HCT116 (cell line): ENCODE measurements at regions not wholly inside any gene's neighbourhood (a gene's known extent, or its start where the extent isn't known, plus 50 kb on each side); places are given as distances from the start of the nearest gene placed in this dataset.

Experiments
- ATAC-seq: fragments of 200-7000 bp; cut with Tn5 transposase; 2 replicates; pipeline ENCODE4 v1.9.1; 2020; ENCODE audit warnings: mild to moderate bottlenecking, moderate library complexity
- BruUV-seq: library from RNA; stranded (reverse); fragments of 400-500 nt; replicated peaks from 2 replicates; lab custom pipeline; 2021; lab: Mats Ljungman, UMichigan
- CTCF ChIA-PET: fragments of 300-600 bp; sonication (Branson Sonifier 250); formaldehyde crosslinking; loops from one replicate; lab custom pipeline; 2021; ENCODE audit warnings: antibody characterized with exemption; lab: Charles Lee
- POLR2A ChIA-PET: fragments of 300-600, 350-600 bp; sonication (Branson Sonifier 250); formaldehyde crosslinking; loops from one replicate; lab custom pipeline; 2021; ENCODE audit warnings: antibody characterized with exemption; lab: Charles Lee
- RAD21 ChIA-PET, 2 experiments: fragments of 300-600 bp; sonication (Branson Sonifier 250); formaldehyde crosslinking; loops; one replicate each; lab custom pipeline; 2023; ENCODE audit warnings: low total read pairs in 2 of 2; ENCODE audit not compliant: uncharacterized antibody in 2 of 2, unreplicated experiment in 2 of 2, low non-redundant PET in 1 of 2; lab: Charles Lee
- DNase-seq: peaks from one replicate; pipeline ENCODE4 v3.0.0-alpha.2; 2010; ENCODE audit warnings: low read depth, low spot score
- H2AFZ ChIP-seq: fragments of 200-600 bp; shearing (Covaris generic), sonication (generic); 2 replicates; pipeline ENCODE4 v1.6.1; 2017; ENCODE audit warnings: low read depth, mixed run types, mixed read lengths, antibody characterized with exemption, low read length; ENCODE audit not compliant: poor library complexity, severe bottlenecking
- H3K27ac ChIP-seq: 2 replicates; pipeline ENCODE4 v1.5.1; 2012; ENCODE audit warnings: low read depth, low read length
- H3K27me3 ChIP-seq: fragments of 200-600 bp; sonication (generic); 2 replicates; pipeline ENCODE4 v1.6.1; 2016; ENCODE audit warnings: mixed run types, low read length, mixed read lengths; ENCODE audit not compliant: insufficient read depth
- H3K36me3 ChIP-seq, 2 experiments: fragments of 200-500 bp in 1 of 2; fragments of 200-600 bp in 1 of 2; sonication (Bioruptor generic) in 1 of 2; sonication (generic) in 1 of 2; 2 replicates each; pipeline versions ENCODE4 v1.5.1 to v1.6.1; 2014 to 2016; ENCODE audit warnings: low read length in 2 of 2, inconsistent platforms in 1 of 2, mixed read lengths in 1 of 2, mixed run types in 1 of 2; ENCODE audit not compliant: insufficient read depth in 2 of 2, control insufficient read depth in 1 of 2
- H3K4me1 ChIP-seq, 2 experiments: fragments of 200-600 bp in 1 of 2; sonication (generic) in 1 of 2; 2 replicates each; pipeline versions ENCODE4 v1.5.1 to v1.6.1; 2012 to 2017; ENCODE audit warnings: low read length in 2 of 2, inconsistent platforms in 1 of 2, mild to moderate bottlenecking in 1 of 2, mixed read lengths in 1 of 2, mixed run types in 1 of 2, moderate library complexity in 1 of 2; ENCODE audit not compliant: insufficient read depth in 2 of 2, control insufficient read depth in 1 of 2
- H3K4me2 ChIP-seq: fragments of 200-600 bp; sonication (generic); 2 replicates; pipeline ENCODE4 v1.6.1; 2017; ENCODE audit warnings: mixed run types, low read length, mixed read lengths
- H3K4me3 ChIP-seq, 2 experiments: fragments of 200-600 bp in 1 of 2; sonication (generic) in 1 of 2; replicated peaks in 1 of 2; 2 replicates each; pipeline ENCODE4 v1.5.1; 2011 to 2016; ENCODE audit warnings: low read length in 2 of 2, control low read depth in 1 of 2, low read depth in 1 of 2, mild to moderate bottlenecking in 1 of 2, mixed read lengths in 1 of 2, mixed run types in 1 of 2
- H3K79me2 ChIP-seq: fragments of 200-600 bp; sonication (generic); 2 replicates; pipeline ENCODE4 v1.6.1; 2017; ENCODE audit warnings: mild to moderate bottlenecking, mixed run types, low read length, moderate library complexity, mixed read lengths; ENCODE audit not compliant: insufficient read depth
- H3K9ac ChIP-seq: fragments of 200-600 bp; sonication (generic); 2 replicates; pipeline ENCODE4 v1.6.1; 2016; ENCODE audit warnings: low read length, mixed read lengths
- H3K9me2 ChIP-seq: fragments of 200-600 bp; sonication (generic), shearing (Covaris generic); 2 replicates; pipeline ENCODE4 v1.6.1; 2017; ENCODE audit warnings: mixed run types, mild to moderate bottlenecking, moderate library complexity; ENCODE audit not compliant: insufficient read depth
- H3K9me3 ChIP-seq, 2 experiments: fragments of 200-500 bp in 1 of 2; fragments of 200-600 bp in 1 of 2; sonication (Bioruptor generic) in 1 of 2; sonication (generic) in 1 of 2; 2 replicates each; pipeline ENCODE4 v1.6.1; 2014 to 2017; ENCODE audit warnings: low read length in 2 of 2, mixed read lengths in 2 of 2, inconsistent platforms in 1 of 2, low read depth in 1 of 2, mild to moderate bottlenecking in 1 of 2, mixed run types in 1 of 2, moderate library complexity in 1 of 2; ENCODE audit not compliant: control insufficient read depth in 1 of 2, insufficient read depth in 1 of 2
- H4K20me1 ChIP-seq: fragments of 200-600 bp; sonication (generic), shearing (Covaris generic); 2 replicates; pipeline ENCODE4 v1.6.1; 2017; ENCODE audit warnings: mixed run types, mild to moderate bottlenecking, moderate library complexity; ENCODE audit not compliant: insufficient read depth
- ATF3 ChIP-seq: IDR thresholded peaks from 2 replicates; pipeline ENCODE4 v1.6.1; 2012
- CEBPB ChIP-seq: IDR thresholded peaks from 2 replicates; pipeline ENCODE4 v1.6.1; 2012; ENCODE audit warnings: low read depth
- ELF1 ChIP-seq: IDR thresholded peaks from 2 replicates; pipeline ENCODE4 v1.6.1; 2012; ENCODE audit warnings: low read depth, borderline replicate concordance
- EZH2 ChIP-seq: fragments of 200-600 bp; sonication (generic); IDR thresholded peaks from 2 replicates; pipeline ENCODE4 v1.6.1; 2017; ENCODE audit warnings: antibody characterized with exemption, mixed run types
- EZH2phosphoT487 ChIP-seq: fragments of 200-600 bp; IDR thresholded peaks from 2 replicates; pipeline ENCODE4 v1.6.1; 2018; ENCODE audit warnings: antibody characterized with exemption, borderline replicate concordance
- FOSL1 ChIP-seq: IDR thresholded peaks from 2 replicates; pipeline ENCODE4 v1.6.1; 2012; ENCODE audit warnings: low read depth
- POLR2A ChIP-seq: IDR thresholded peaks from 2 replicates; pipeline ENCODE4 v1.7.0; 2011; ENCODE audit warnings: borderline replicate concordance; ENCODE audit not compliant: insufficient read depth, insufficient read length; ENCODE audit errors: extremely low read depth
- POLR2AphosphoS5 ChIP-seq: IDR thresholded peaks from 2 replicates; pipeline ENCODE4 v1.6.1; 2011; ENCODE audit warnings: mild to moderate bottlenecking, low read depth, low read length, moderate library complexity
- RAD21 ChIP-seq: IDR thresholded peaks from 2 replicates; pipeline ENCODE4 v1.6.1; 2012; ENCODE audit warnings: low read depth, mild to moderate bottlenecking
- SP1 ChIP-seq: IDR thresholded peaks from 2 replicates; pipeline ENCODE4 v1.6.1; 2012; ENCODE audit warnings: low read depth
- SRF ChIP-seq: IDR thresholded peaks from 2 replicates; pipeline ENCODE4 v1.6.1; 2012; ENCODE audit warnings: low read depth
- YY1 ChIP-seq: IDR thresholded peaks from 2 replicates; pipeline ENCODE4 v1.6.1; 2011; ENCODE audit warnings: low read length, low read depth, moderate library complexity, mild to moderate bottlenecking; ENCODE audit not compliant: insufficient replicate concordance; ENCODE audit errors: extremely low read depth
- ZFX ChIP-seq: fragments of 450-650 bp; IDR thresholded peaks from 2 replicates; pipeline ENCODE4 v1.6.1; 2017
- ZNF274 ChIP-seq: fragments of 200-500 bp; sonication (Bioruptor generic); IDR thresholded peaks from 2 replicates; pipeline ENCODE4 v1.6.1; 2014; ENCODE audit warnings: mild to moderate bottlenecking, low read depth, low read length, inconsistent platforms
- intact Hi-C: fragments of 100-400 bp; cut with micrococcal nuclease; formaldehyde crosslinking; loops from 2 replicates; pipeline ENCODE4 v1.10.0; 2022
- TF ChIP-seq, protein P1 (sequence below), 3 experiments: fragments of 200-600 bp in 1 of 3; sonication (generic) in 1 of 3; IDR thresholded peaks in 2 of 3; conservative IDR thresholded peaks in 1 of 3; 2 replicates each; pipeline ENCODE4 v1.5.1; 2012 to 2017; ENCODE audit warnings: low read depth in 2 of 3, low read length in 2 of 3, antibody characterized with exemption in 1 of 3, borderline replicate concordance in 1 of 3, control low read depth in 1 of 3, mild to moderate bottlenecking in 1 of 3, mixed read lengths in 1 of 3, mixed run types in 1 of 3, moderate library complexity in 1 of 3; ENCODE audit not compliant: insufficient read depth in 1 of 3

- ChIA-PET POLR2A (no interaction called here), CTCF (no interaction called here), RAD21 (no interaction called here)
- no peak overlapping the region for H3K27ac ChIP-seq
- no peak overlapping the region for H3K4me3 ChIP-seq
- ATAC-seq (no peak), DNase-seq (no peak)
- no TSS peak for BruUV-seq
- TF ChIP-seq, protein P1, sequence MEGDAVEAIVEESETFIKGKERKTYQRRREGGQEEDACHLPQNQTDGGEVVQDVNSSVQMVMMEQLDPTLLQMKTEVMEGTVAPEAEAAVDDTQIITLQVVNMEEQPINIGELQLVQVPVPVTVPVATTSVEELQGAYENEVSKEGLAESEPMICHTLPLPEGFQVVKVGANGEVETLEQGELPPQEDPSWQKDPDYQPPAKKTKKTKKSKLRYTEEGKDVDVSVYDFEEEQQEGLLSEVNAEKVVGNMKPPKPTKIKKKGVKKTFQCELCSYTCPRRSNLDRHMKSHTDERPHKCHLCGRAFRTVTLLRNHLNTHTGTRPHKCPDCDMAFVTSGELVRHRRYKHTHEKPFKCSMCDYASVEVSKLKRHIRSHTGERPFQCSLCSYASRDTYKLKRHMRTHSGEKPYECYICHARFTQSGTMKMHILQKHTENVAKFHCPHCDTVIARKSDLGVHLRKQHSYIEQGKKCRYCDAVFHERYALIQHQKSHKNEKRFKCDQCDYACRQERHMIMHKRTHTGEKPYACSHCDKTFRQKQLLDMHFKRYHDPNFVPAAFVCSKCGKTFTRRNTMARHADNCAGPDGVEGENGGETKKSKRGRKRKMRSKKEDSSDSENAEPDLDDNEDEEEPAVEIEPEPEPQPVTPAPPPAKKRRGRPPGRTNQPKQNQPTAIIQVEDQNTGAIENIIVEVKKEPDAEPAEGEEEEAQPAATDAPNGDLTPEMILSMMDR (IDR thresholded peaks at IDR 0.05 in 2 of 3, conservative IDR thresholded peaks at IDR 0.05 in 1 of 3; ENCODE audit: borderline replicate concordance in 1 of 3, insufficient read depth in 1 of 3, low read depth in 2 of 3, low read length in 2 of 3): no peak
- TF ChIP-seq FOSL1: no peak
- TF ChIP-seq RAD21: no peak
- no peak for TF ChIP-seq ZNF274
- TF ChIP-seq EZH2: no peak
- TF ChIP-seq ATF3: no peak
- no peak for TF ChIP-seq SRF
- H4K20me1 ChIP-seq: no peaks in the 10 kb centered on the region
- H3K4me2 ChIP-seq: no peak overlapping the region
- no peaks in the 10 kb centered on the region for H3K27me3 ChIP-seq
- H3K9ac ChIP-seq: no peak overlapping the region
- H3K9me2 ChIP-seq: no peaks in the 10 kb centered on the region
- no peak overlapping the region for H2AFZ ChIP-seq
- no peaks in the 10 kb centered on the region for H3K4me1 ChIP-seq
- peaks cover 27 to 33% of the 10 kb centered on the region in 2 experiments; a peak in 3 of 4 replicates for H3K9me3 ChIP-seq
- intact Hi-C loops: no loop called here
- no peaks in the 10 kb centered on the region for H3K36me3 ChIP-seq
- no peaks in the 10 kb centered on the region for H3K79me2 ChIP-seq
Observed at GRCh38 chr21:27772816-27773215, 805.9 kb upstream of the ADAMTS5 start.

DNA sequence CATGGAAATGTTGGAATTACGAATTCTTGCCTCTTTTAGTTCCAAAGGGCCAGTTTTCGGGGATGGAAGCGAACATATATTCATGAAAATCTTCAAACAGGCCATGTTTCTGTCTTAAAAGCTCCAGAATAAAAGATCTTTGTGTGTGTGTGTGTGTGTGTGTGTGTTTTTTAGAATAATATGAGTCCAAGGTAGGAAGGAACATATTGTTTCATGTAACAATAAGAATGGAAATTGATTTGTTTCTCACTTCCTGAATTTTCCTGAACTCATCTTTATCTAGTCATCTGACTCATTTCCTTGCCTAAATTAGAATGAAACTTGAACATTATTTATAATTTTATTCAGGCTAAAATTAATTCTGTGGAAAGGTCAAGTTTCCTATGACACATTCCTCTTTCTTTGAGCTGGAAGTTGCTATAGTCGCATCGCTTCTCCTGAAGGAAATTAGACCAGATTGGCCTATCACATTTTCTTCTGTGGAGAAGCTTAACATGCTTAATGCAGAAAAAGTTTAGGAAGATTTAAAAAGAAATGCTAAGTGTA lies 805.1 kb upstream of the ADAMTS5 start:
- no TSS peak for BruUV-seq
- H3K27ac ChIP-seq: no peak overlapping the region
- DNase-seq (no peak), ATAC-seq (no peak)
- no peaks in the 10 kb centered on the region for H3K9me2 ChIP-seq
- H3K9ac ChIP-seq: no peak overlapping the region
- H3K79me2 ChIP-seq: no peaks in the 10 kb centered on the region
- RAD21 ChIA-PET: no interaction called here
- TF ChIP-seq ATF3 (no peak), ZFX (no peak), ELF1 (no peak), POLR2AphosphoS5 (no peak), SP1 (no peak), POLR2A (no peak), EZH2phosphoT487 (no peak), YY1 (no peak), CEBPB (no peak)
- no peak overlapping the region for H3K4me3 ChIP-seq
- intact Hi-C loops: no loop called here
- H3K4me2 ChIP-seq: no peak overlapping the region
- POLR2A ChIA-PET: no interaction called here
- CTCF ChIA-PET: no interaction called here
- H3K4me1 ChIP-seq: no peaks in the 10 kb centered on the region
- peaks cover 23 to 30% of the 10 kb centered on the region in 2 experiments; a peak in 3 of 4 replicates for H3K9me3 ChIP-seq
- no peaks in the 10 kb centered on the region for H3K27me3 ChIP-seq
- H3K36me3 ChIP-seq: no peaks in the 10 kb centered on the region
- H4K20me1 ChIP-seq: no peaks in the 10 kb centered on the region
- no peak overlapping the region for H2AFZ ChIP-seq
